ENCODE measurements at regions not wholly inside any gene's neighbourhood (a gene's known extent, or its start where the extent isn't known, plus 50 kb on each side); places are given as distances from the start of the nearest gene placed in this dataset.

- FAIRE-seq: no peak
- BruUV-seq (replicated peaks): no TSS peak
- dilution Hi-C loops (cut with MboI; ENCODE audit: extremely low pct_ligation_motif_present, low sequenced_read_pairs): no loop called here
- ChIA-PET CTCF (no interaction called here), POLR2A (no interaction called here)
- H3K9me3 ChIP-seq (replicated peaks; ENCODE audit: control insufficient read depth, insufficient read depth, low read length): no peaks in the 10 kb centered on the region
- intact Hi-C loops (cut with micrococcal nuclease): no loop called here
- H3K4me2 ChIP-seq (ENCODE audit: insufficient read depth, low read length): no peak overlapping the region
- H3K27me3 ChIP-seq (ENCODE audit: control insufficient read depth in 2 of 2, insufficient read depth in 2 of 2, low read length in 2 of 2): no peaks in the 10 kb centered on the region
- DNase-seq (ENCODE audit: low read depth, low spot score): no peak
- no peaks in the 10 kb centered on the region for H3K36me3 ChIP-seq (ENCODE audit: control insufficient read depth in 2 of 2, extremely low read depth in 1 of 2, insufficient read depth in 2 of 2, low read length in 2 of 2)
- no peak overlapping the region for H3K27ac ChIP-seq (ENCODE audit: insufficient read depth, low read depth, low read length)
- H3K79me2 ChIP-seq (ENCODE audit: control insufficient read depth, insufficient read depth, low read length): no peaks in the 10 kb centered on the region
- no peaks in the 10 kb centered on the region for H3K9me1 ChIP-seq (replicated peaks; ENCODE audit: control insufficient read depth, extremely low read depth, insufficient read depth, low read length)
- TF ChIP-seq MYC (IDR thresholded peaks at IDR 0.05; ENCODE audit: low read depth, low read length) (no peak), EZH2 (IDR thresholded peaks at IDR 0.05; ENCODE audit: borderline replicate concordance, low read depth, low read length, severe bottlenecking) (no peak), GATA2 (IDR thresholded peaks at IDR 0.05; ENCODE audit: insufficient read depth, insufficient read length, low read depth, low read length) (no peak), FOS (IDR thresholded peaks at IDR 0.05; ENCODE audit: borderline replicate concordance, insufficient read depth, low read length) (no peak), POLR2A (IDR thresholded peaks at IDR 0.05; ENCODE audit: low read depth, low read length) (no peak), CTCF (IDR thresholded peaks at IDR 0.05; ENCODE audit: extremely low read depth in 1 of 2, insufficient read depth in 1 of 2, low read depth in 1 of 2, low read length in 2 of 2) (no peak), POLR2AphosphoS5 (IDR thresholded peaks at IDR 0.05; ENCODE audit: insufficient read depth, low read depth, low read length) (no peak), MAX (IDR thresholded peaks at IDR 0.05; ENCODE audit: insufficient read depth, insufficient read length) (no peak), JUN (IDR thresholded peaks at IDR 0.05; ENCODE audit: borderline replicate concordance, insufficient read depth, insufficient read length, low read depth) (no peak)
- H3K9ac ChIP-seq (replicated peaks; ENCODE audit: extremely low read depth, insufficient read depth, low read length): no peak overlapping the region
- H3K4me3 ChIP-seq (replicated peaks in 1 of 3; ENCODE audit: insufficient read depth in 1 of 3, low read depth in 1 of 3, low read length in 3 of 3): no peak overlapping the region
- no peak overlapping the region for H2AFZ ChIP-seq (ENCODE audit: low read depth, low read length)
- peaks cover 6% of the 10 kb centered on the region for H3K4me1 ChIP-seq (ENCODE audit: control insufficient read depth, extremely low read depth, insufficient read depth, low read length)
- no peaks in the 10 kb centered on the region for H4K20me1 ChIP-seq (replicated peaks; ENCODE audit: control insufficient read depth, extremely low read depth, insufficient read depth, low read length)
Measured at GRCh38 chr2:67970071-67970470, 92.7 kb downstream of the C1D start.
